Keratinocyte (primary cell): ENCODE measurements at regions not wholly inside any gene's neighbourhood (a gene's known extent, or its start where the extent isn't known, plus 50 kb on each side); places are given as distances from the start of the nearest gene placed in this dataset.

ENCODE experiments used
- CTCF ChIP-seq, 3 experiments: IDR thresholded peaks in 1 of 3; conservative IDR thresholded peaks in 1 of 3; optimal IDR thresholded peaks in 1 of 3; 2 replicates in 2 of 3; 3 replicates in 1 of 3; pipeline versions ENCODE3 to v1.5.1; 2011; ENCODE audit warnings: low read length in 3 of 3, mild to moderate bottlenecking in 3 of 3, moderate library complexity in 2 of 3, control low read depth in 1 of 3, inconsistent platforms in 1 of 3; ENCODE audit not compliant: insufficient read depth in 2 of 3; ENCODE audit errors: extremely low read depth in 1 of 3
- EZH2 ChIP-seq: IDR thresholded peaks from one replicate; pipeline ENCODE4 v1.6.1; 2012; ENCODE audit warnings: inconsistent platforms, mild to moderate bottlenecking, low read length, moderate library complexity

DNA sequence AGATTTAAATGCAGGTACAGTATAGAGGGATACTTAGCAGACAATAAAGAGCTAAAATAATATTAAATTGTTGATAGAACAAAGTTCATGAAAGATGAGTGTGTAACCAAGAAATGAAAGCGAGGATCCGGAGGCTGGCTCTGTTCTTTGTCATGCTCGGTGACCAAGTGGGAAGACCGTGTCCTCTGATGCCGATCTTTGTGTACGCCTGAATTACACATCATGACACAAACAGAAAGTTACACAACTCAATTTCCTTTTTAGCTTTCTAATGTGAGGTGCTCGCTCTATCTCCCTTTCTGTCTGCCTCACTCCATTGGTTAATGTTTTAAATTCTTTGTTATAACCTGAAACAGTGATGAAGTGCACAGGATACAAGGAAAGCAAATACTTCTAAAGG, 114.8 kb upstream of the NEIL3 start:
- TF ChIP-seq CTCF (optimal IDR thresholded peaks at IDR 0.05 in 1 of 3, IDR thresholded peaks at IDR 0.05 in 1 of 3, conservative IDR thresholded peaks at IDR 0.05 in 1 of 3; ENCODE audit: extremely low read depth in 1 of 3, insufficient read depth in 2 of 3, low read length in 3 of 3) (no peak), EZH2 (no peak)
